ENCODE measurements at regions not wholly inside any gene's neighbourhood (a gene's known extent, or its start where the extent isn't known, plus 50 kb on each side); places are given as distances from the start of the nearest gene placed in this dataset.
"Not testable (repeated sequence)": the region's sequence is repeated elsewhere in the genome, so short reads cannot be mapped to it uniquely, and the experiment has no call there.

DNA sequence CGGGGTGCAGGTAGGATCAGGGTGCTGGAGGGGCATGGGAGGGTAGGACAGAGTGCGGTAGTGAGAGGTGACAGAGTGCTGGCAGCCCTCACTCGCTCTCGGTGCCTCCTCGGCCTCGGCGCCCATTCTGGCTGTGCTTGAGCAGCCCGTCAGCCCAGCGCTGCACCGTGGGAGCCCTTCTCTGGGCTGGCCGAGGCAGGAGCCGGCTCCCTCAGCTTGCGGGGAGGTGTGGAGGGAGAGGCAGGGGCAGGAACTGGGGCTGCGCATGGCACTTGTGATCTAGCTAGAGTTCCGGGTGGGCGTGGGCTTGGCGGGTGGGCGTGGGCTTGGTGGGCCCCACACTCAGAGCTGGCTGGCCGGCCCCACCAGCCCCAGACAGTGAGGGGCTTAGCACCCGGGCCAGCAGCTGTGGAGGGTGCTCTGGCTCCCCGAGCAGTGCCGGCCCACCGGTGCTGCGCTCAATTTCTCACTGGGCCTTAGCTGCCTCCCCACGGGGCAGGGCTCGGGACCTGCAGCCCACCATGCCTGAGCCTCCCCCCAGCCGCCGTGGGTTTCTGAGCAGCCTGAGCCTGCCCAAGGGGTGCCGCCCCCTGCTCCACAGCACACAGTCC lies 112.8 kb upstream of the DUSP22 start:
- no peak for DNase-seq (ENCODE audit: extremely low read depth in 1 of 2, low read depth in 1 of 2)

DNA sequence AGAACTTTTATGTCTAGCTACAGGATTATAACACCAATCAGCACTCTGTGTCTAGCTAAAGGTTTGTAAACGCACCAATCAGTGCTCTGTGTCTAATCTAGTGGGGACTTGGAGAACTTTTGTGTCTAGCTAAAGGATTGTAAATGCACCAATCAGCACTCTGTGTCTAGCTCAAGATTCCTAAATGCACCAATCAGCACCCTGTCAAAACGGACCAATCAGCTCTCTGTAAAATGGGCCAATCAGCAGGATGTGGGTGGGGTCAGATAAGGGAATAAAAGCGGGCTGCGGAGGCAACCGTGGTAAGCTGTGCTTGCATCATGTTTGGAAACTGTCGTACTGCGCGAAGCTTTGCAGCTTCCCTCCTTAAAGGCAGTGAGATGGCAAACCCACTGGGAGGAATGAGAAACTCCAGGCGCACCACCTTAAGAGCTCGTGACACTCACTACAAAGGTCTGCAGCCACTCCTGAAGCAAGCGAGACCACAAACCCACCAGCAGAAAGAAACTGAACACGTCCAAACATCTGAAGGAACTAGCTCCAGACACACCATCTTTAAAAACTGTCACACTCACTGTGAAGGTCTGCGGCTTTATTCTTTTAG lies 112.1 kb upstream of the DUSP22 start:
- not testable (repeated sequence) for DNase-seq (ENCODE audit: extremely low read depth in 1 of 2, low read depth in 1 of 2)

DNA sequence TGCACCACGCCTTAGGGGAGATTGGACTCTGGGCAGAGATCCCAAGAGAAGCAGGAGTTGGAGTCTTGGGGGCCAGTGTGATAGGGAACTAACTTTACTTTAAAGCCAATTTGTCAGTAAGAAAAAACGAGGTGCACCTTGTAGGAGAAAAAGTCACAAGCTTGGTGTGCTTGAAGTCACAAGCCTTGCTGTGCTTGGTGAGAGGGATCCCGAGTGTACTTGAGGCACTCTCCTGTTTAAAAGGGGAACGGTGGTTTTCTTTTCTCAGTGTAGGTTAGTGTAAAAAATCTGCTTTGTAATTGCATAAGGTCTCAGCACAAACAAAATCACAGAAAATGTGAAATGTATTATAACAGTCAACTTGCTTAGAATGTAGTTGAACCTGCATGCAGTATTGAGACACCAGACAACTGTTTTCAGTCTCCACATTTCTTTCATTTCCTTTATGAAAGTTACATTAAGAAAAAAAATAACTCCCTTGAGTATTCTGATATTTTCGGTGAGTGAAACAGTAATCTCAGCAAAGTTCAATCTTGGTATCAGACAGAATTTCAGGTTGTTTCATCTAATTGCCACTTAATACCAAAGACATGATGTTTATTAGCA lies 111.1 kb upstream of the DUSP22 start:
- DNase-seq (ENCODE audit: extremely low read depth in 1 of 2, low read depth in 1 of 2): no peak

DNA sequence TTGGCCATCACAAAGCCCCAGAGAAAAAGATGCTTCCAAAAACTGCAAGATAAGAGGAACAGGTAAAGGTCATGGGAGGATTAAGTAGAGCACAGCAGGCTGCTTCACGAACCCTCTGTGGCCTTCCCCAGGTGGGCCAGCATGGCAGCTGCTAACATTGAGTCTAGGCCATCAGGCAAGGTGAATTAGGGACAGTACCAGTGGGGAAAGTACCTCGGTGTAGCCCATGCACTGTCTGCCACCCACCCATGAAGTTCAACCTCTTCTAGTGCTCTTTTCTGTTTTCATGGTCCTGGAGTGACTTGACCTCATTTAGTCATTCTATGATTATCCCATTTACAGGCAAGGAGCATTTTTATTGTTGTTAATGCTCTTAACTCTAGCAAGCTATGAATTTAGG lies 108.6 kb upstream of the DUSP22 start:
- no peak for DNase-seq (ENCODE audit: extremely low read depth in 1 of 2, low read depth in 1 of 2)

DNA sequence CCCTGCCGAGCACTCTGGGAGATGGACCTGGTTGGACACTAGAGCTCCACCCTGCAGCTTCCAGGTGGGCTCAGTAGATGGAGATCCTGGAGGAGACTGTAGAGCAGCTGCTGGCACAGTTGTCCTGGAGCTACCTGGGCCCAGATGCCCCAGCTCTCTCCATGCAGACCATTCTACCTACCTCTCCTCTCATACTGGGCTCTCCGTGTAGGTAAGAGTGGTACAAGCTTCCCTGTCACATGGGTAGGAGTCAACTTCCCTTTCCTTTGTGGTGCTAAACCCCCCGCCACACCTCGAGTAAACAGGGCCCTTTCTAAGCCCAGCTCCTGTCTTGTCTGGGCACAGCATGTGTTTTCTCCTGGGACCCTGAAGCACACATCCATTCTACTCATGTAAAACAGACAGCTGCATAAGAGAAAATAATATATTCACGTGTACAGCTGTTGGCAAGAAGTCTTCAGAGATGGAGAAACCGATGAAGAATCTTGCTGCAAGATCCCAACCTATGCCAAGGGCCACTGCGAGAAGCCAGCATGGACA lies 108.1 kb upstream of the DUSP22 start:
- DNase-seq (ENCODE audit: extremely low read depth in 1 of 2, low read depth in 1 of 2): no peak

DNA sequence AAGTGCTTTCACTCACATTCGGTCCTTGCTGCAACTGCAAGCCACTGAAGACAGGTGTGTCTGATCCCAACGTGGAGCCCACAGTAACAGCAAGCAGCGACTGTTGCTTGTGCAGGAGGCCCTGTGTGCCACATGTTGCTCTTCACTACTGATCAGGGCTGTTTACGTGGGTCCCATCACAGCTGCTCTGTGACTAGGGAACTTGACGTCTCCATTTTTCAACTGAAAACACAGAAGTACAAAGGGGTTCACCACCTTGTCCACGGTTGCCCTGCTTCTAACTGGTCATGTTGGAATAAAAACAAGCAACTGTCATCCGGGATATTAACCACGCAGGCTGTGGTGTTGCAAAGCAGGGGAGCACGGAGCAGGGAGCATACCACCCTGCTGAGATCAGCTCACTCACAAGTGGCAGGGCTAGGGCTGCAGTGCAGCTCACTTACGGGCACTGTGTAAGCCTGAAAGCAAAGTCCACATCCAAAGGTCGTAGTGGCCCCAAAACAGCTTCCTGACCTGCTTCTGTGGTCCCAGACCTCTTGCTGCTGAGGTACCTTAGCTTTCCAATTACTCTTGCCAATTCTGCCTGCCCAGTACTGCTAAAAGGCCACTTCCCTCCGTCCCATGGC lies 105.8 kb upstream of the DUSP22 start:
- no peak for DNase-seq (ENCODE audit: extremely low read depth in 1 of 2, low read depth in 1 of 2)

DNA sequence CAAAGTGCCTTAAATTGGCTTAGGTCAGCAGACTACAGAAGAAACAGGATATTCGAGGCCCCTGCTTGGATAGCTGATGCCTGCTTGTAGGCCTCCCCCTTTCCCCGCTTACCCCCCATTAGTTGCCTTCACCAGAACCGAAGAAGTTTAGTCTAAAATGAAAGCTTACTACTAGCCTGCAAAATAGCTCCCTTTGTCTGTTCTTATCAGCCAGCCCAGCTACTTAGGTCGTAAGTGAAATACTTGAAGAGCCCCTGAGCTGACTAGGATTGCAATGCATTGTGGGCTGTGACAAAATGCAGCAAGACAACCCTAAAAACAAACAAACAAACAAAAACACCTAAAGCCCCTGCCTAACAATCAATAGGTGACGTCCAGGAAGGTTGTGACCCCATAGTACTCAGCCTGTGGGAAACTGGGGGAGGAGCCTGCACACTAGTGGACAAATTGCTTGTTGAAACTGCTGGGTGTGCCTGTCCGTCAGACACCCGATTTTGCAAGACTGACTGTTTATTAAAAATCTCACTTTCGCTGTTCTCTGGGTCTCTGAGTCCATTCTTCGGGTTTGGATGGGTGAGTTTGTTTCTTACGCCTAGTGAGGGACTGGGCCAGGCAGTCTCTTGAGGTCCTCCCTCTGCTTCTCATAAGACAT lies 105.0 kb upstream of the DUSP22 start:
- DNase-seq (ENCODE audit: extremely low read depth in 1 of 2, low read depth in 1 of 2): no peak

DNA sequence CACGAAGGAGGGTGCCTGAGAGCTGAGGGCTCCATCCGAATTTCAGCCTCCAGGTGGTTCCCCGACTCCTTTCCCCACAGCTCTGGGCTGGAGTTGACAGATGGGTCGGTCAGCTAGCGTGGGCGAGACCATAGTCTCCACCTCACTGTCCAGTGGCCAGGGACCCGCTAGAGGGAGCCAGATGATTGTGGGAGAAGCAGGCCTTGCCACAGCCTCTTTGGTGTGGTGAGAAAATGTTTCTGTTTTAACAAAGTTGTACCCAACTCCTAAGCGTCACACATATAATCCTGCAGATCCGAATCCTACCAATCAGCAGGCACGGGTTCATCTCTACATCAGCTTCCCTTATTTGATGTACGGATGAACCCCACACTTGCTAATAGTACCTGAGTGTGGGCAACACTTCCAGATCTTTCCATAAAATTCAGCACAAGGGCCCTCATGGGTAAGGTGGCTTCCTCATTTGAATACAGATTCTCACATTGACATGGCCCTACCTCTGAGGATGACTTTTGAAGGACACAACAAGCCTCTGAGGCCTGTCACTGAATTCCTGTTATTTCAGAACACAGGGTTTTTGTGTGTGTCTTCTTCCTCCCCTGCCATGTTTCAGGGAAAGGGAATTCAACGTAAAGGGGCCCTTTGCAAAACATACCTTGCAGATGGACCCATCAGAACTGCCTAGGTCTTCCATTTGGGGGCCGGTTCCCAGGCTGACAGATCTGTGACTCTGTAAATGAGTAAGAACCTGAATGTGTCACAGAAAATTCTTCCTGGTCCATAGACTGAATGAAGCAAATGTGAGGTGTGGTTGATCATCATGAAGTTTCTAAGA lies 103.2 kb upstream of the DUSP22 start:
- peak; percentile 50 to 66 for DNase-seq (ENCODE audit: extremely low read depth in 1 of 2, low read depth in 1 of 2)

DNA sequence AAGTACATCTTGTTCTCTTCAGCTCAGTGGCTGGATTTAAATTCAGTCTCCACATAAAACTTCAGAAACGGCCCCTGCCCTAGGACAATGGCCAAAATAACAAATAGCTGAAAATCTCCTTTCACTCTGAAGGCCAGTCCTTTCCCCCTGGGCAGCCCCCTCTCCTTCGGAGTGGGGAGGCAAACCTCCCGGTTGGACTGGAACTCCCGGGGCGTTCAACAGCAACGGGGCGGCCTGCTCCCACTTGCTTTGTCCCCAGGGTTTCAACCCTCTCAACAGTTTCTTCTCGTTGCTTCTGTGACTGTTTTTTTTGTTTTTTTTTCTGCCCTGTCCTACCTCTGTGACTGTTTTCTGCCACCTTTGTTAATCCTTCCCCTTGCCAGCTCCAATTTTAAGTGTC lies 102.6 kb upstream of the DUSP22 start:
- DNase-seq (ENCODE audit: extremely low read depth in 1 of 2, low read depth in 1 of 2): no peak

DNA sequence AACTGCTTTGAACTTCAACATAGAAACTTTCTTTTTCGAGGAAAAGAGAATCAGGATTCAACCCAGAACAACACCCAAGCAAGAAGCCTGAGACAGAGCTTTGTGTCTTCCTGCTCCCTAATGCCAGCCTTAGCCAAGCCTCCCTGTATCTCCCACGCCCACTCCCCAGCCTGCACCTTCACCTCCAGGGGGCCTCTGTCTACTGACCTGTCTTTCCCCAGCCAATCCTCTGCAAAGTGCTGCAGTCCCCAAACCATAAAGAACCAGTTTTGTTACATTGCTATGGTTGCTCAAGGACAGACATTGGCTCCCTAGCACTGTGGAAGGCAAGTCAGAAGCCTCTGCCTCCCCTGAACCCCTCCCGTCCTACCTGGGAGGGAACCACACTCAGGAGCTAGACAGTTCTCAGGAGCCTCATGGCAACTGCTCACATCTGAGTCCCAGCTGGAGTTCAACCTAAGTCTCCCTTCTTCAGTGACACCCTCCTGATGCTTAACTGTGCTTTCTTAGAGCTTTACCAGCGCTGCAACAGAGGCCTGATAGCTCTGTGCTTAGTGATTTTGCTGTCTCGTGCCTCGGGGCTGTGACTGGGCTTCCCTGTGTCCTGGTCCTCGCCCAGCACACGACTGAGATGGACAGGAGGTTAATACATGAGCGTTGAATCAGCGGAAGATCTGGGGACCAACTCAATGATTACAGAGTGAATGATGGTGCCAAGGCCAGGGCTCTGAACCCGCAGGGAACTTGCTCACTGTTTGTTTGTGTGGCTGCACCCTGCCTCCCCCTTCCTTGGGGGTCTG lies 101.5 kb upstream of the DUSP22 start:
- no peak for DNase-seq (ENCODE audit: extremely low read depth in 1 of 2, low read depth in 1 of 2)

DNA sequence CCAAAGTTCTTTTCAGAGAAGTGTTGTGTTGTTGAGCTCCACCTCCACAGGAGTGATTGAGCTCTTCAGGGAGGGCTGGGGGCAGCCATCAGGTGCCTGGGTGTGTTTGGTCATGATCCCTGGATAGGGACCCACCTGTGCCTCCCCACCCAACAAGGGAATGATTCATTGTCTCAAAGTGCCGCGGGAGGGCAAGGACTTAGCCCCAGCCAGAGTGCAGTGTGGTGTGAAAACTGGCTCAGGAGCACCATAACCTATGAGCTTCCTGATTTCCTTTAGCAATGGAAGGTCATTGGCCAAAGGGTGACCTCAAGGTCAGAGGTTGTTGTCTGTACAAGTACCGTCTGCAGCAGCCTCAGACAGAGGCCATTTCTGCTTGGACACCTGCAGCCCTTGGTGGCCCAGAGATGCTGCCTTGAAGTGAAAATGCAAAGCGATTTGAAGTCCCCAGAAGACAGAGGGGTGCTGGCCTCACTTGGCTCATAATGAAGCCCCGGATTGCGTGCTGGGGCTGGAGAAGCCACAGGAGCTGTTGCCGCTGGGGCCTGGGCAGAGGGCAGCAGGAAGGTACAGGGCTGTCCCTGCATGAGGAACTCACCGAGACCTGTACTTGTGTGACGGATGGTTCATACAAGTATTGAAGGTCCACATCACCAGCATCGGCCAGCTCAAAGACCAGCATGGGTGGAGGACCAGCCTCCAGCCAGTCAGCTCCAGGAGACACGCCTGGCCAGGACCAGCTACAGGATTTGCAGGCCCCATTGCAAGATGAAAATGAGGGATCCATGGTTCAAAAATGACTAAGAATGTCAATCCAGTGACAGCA lies 100.6 kb upstream of the DUSP22 start:
- no peak for DNase-seq (ENCODE audit: extremely low read depth in 1 of 2, low read depth in 1 of 2)

DNA sequence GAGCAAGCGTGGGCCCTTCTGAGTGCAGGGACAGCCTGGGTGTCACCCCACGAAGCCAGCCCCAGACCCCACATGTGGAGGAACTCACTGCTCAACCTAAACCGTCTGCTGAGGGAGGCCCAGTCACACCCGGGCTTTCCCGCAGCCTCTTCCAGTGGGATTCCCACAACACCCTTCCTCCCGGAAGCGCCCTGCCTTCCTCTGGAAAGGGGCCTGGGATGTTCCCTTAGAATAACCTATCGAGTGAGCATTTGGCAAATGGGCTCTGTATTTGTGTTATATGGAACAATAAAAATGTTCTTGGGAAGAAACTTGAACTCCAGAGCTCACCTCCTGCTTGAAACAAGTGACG lies 100.0 kb upstream of the DUSP22 start:
- DNase-seq (ENCODE audit: extremely low read depth in 1 of 2, low read depth in 1 of 2): no peak

DNA sequence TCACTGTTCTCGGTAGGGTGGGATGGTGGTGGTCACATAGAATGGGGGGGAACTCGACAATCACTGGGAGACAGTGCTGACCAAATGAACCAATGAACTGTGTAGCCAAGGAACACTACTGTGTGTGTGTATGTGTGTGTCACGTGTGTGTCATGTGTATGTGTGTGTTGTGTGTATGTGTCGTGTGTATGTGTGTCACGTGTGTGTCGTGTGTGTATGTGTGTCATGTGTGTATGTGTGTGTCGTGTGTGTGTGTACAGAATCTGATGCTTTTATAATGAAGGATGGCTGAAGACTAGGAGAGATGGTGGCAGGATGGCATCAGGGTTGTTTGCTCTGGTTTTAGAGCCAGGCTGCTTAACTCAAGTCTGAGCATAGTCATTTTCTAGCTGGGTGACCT lies 99.1 kb upstream of the DUSP22 start:
- no peak for DNase-seq (ENCODE audit: extremely low read depth in 1 of 2, low read depth in 1 of 2)

DNA sequence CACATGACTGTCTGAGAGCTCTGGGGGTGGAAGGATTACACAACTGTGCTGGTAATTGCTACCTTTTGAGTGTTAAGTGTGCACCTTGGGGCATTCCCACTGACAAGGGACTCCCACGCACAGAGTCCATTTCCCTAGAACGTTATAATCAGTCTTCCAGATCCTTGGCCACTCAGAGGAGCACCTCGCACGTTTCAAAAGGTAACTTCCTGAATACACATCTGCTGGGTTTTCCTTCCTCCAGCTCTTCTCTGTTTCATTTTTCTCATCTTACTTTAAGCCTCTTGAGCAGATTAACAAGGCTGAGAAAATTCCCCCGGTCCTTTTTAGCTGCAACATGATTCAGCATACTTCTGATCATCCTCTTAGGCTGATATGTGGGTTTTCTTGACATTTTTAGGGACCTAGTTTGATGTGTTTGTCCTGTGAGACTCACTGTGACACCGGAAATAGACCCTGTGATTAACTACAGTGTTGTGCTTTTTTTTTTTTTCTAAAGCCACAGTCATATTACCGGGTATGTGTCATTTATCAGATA lies 98.4 kb upstream of the DUSP22 start:
- no peak for DNase-seq (ENCODE audit: extremely low read depth in 1 of 2, low read depth in 1 of 2)

DNA sequence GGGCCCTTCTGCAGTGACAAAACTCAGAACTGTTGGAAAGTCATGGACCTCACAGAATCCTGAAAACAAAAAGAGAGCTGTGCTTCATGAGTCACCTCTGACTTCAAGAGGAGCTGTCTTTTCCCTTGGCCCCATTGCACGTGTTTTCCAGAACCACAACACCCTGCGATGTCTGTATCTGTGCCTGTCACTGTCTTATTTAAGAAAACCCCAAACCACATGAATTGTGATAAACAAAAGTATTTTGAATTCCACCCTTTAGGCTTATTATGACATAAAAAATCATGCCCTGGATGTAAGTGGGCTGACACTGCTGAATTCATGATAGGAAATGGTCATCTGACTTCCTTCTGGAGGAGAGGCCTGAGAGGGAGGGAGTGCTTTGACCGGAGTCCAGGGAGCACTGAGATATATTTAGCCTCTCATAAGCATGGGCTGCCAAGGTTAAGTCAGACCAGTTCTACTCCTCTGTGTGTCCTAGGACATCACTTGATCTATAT lies 96.4 kb upstream of the DUSP22 start:
- DNase-seq (ENCODE audit: extremely low read depth in 1 of 2, low read depth in 1 of 2): peak in 1 of 2 donors; percentile 29

DNA sequence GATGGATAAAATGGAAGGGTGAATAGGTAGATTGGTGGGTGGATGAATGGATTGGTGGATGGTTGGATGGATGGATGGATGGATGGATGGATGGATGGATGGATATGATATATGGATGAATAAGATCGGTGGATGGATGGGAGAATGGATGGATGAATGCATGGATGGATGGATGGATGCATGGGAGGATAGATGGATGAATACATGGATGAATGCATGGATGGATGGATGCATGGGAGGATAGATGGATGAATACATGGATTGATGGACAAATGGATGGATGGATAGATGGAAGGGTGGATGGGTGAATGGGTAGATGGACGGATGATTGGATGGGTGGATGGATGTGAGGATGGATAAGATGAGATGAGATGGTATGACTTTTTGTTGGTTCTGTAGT lies 95.7 kb upstream of the DUSP22 start:
- no peak for DNase-seq (ENCODE audit: extremely low read depth in 1 of 2, low read depth in 1 of 2)

DNA sequence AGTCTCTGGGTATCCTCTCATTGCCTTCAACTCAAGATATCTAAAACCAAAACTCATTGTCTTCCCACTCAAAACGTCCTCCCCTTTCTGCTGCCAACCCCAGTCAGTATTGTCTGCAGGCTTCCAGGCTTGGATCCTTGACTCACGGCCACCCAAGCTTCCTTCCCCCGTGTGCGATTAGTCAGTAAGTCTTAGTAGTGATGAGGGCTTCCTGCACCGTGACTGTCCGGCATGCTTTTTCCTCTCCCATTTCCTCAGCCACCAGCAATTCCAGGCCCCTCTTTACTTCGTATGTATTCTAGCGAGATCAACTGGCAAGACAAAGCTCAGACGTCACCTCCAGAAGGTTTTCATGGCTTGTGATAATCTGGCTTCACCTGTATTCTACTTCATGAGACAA lies 88.6 kb upstream of the DUSP22 start:
- no peak for DNase-seq (ENCODE audit: extremely low read depth in 1 of 2, low read depth in 1 of 2)

DNA sequence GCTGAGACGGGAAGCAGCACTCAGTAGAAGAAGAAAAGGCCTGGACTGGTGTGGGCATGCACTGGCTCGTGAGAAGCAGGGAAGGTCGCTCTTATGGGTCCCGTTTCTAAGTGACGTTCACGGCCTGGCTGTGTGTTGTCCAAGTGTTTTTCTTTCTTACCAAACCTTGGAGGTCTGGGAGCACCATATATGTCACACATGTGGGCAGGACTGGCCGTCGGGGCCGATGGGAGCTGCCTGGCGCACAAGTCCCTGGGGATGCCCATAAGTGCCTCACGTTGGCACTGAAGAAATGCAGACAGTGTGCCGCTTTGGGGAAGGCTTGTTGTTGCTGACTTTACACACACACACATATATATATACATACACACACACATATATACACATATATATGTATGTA lies 86.0 kb upstream of the DUSP22 start:
- DNase-seq (ENCODE audit: extremely low read depth in 1 of 2, low read depth in 1 of 2): no peak

DNA sequence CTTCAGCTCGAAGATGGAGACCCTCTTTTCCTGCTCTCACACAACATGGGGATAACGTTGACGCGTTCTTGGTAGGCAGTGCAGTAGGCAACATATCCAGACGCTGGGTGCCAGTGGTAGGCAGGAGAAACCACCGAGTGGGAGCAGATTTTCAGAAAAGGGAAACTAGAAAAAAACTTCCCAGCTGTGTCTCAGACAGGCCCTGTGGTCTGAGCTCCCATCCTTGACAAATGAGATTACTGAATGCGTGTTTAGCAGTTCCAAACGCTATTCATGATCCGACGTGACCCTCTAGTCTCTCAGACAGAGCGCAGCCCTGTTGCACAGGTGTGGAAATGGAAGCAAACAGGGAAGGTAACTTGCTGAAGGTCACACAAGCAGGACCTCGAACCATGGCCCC lies 83.9 kb upstream of the DUSP22 start:
- no peak for DNase-seq (ENCODE audit: extremely low read depth in 1 of 2, low read depth in 1 of 2)
